Fibroblast of lung (primary cell): ENCODE measurements at regions not wholly inside any gene's neighbourhood (a gene's known extent, or its start where the extent isn't known, plus 50 kb on each side); places are given as distances from the start of the nearest gene placed in this dataset.

Experiments used
- CTCF ChIP-seq, 2 donors: IDR thresholded peaks in 1 of 2; conservative IDR thresholded peaks in 1 of 2; 1 replicate in 1 of 2; 2 replicates in 1 of 2; pipeline ENCODE4 v1.5.1; 2011 to 2012; ENCODE audit warnings: low read length in 2 of 2, control low read depth in 1 of 2, inconsistent platforms in 1 of 2, low read depth in 1 of 2, mild to moderate bottlenecking in 1 of 2
- EZH2 ChIP-seq: IDR thresholded peaks from 2 replicates; pipeline ENCODE4 v1.5.1; 2012; ENCODE audit warnings: low read length, control low read depth, mild to moderate bottlenecking; ENCODE audit errors: missing control alignments

DNA sequence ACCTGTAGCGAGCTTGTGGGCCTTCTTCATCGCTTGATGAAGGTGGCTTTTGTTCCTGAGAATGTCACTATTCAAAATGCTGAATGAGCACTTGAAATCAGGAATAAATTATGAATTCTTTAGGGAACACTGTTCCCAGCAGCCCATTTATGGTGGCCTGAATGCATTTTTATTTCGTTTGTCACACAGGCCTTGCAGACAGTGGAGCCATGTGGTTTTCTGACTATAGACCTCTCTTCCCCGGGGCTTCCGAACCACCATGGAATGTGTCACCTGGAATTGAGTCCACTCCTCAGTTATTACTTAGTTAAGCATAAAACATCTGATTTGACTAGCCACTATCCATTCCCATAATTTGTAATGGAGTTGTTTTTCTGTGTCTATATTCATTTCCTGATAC lies 396.9 kb downstream of the IRS2 start:
- TF ChIP-seq CTCF (conservative IDR thresholded peaks at IDR 0.05 in 1 of 2, IDR thresholded peaks at IDR 0.05 in 1 of 2; ENCODE audit: low read depth in 1 of 2, low read length in 2 of 2): no peak
- TF ChIP-seq EZH2: no peak
